A673 (cell line): ENCODE measurements at regions not wholly inside any gene's neighbourhood (a gene's known extent, or its start where the extent isn't known, plus 50 kb on each side); places are given as distances from the start of the nearest gene placed in this dataset.

Experiments
- EZH2 ChIP-seq: fragments of 200-600 bp; sonication (generic); IDR thresholded peaks from 2 replicates; pipeline ENCODE4 v1.6.1; 2017; ENCODE audit warnings: borderline replicate concordance, low read depth, mild to moderate bottlenecking, mixed read lengths, antibody characterized with exemption, low read length; ENCODE audit not compliant: poor library complexity, severe bottlenecking
- TF ChIP-seq, protein P1 (sequence below): fragments of 300-800, 200-600 bp; sonication (generic); conservative IDR thresholded peaks from 2 replicates; pipeline ENCODE4 v1.5.1; 2017; ENCODE audit warnings: low read depth, mild to moderate bottlenecking, antibody characterized with exemption, low read length, moderate library complexity, mixed read lengths

DNA sequence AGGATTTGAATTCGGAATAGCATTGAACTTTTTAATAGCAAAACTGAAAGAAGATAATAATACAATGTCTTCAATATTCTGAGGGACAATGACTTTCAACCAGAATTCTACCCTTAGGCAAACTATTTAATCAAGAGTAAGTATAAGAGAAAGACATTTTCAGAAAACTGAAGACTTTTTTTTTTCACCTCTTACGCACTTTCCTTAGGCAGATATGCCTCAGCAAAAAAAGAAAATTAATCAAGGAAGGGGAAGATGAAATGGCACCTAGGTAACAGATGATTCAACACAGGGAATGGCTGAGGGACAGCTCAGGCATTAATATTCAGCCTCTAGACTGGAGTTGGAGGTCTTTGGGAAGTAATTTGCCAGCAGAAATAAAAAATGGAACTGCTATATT, 184.9 kb downstream of the URB2 start:
- TF ChIP-seq, protein P1, sequence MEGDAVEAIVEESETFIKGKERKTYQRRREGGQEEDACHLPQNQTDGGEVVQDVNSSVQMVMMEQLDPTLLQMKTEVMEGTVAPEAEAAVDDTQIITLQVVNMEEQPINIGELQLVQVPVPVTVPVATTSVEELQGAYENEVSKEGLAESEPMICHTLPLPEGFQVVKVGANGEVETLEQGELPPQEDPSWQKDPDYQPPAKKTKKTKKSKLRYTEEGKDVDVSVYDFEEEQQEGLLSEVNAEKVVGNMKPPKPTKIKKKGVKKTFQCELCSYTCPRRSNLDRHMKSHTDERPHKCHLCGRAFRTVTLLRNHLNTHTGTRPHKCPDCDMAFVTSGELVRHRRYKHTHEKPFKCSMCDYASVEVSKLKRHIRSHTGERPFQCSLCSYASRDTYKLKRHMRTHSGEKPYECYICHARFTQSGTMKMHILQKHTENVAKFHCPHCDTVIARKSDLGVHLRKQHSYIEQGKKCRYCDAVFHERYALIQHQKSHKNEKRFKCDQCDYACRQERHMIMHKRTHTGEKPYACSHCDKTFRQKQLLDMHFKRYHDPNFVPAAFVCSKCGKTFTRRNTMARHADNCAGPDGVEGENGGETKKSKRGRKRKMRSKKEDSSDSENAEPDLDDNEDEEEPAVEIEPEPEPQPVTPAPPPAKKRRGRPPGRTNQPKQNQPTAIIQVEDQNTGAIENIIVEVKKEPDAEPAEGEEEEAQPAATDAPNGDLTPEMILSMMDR = no peak
- TF ChIP-seq EZH2 = no peak
